ENCODE measurements at regions not wholly inside any gene's neighbourhood (a gene's known extent, or its start where the extent isn't known, plus 50 kb on each side); places are given as distances from the start of the nearest gene placed in this dataset.

DNA sequence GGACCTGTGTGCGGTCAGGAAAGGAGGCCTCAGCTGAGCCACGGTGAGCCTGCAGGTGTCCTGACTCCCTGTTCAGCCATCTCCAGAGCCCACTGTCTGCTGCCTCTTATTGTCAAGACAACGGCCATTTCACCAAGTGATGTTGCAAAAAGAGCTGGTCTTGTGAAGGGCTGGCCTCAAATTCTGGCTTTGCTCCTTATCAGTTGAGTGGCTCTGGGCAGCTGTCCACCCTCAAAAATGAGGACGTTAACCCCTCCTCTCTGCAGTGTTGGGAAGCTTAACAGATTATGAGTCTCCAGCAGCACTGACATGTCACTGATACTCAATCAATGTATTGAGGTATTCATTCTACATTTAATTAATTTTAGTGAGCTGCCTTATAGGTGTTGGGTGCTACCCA, 171.1 kb upstream of the TOX3 start:
- no peak overlapping the region for H3K4me3 ChIP-seq
- ChIA-PET SMC1A (ENCODE audit: uncharacterized antibody, unreplicated experiment) (no interaction called here), POLR2A (no interaction called here), RAD21 (ENCODE audit: unreplicated experiment) (no interaction called here), CTCF (interaction anchor here (0.6 kb wide), 1 partner anchor 1063 kb away, joined by 3 read pairs; no protein-coding TSS in a partner anchor)
- H3K4me1 ChIP-seq (ENCODE audit: control insufficient read depth, insufficient read depth, low read length): no peaks in the 10 kb centered on the region
- H3K9me3 ChIP-seq (replicated peaks; ENCODE audit: control insufficient read depth, insufficient read depth, low read length): no peaks in the 10 kb centered on the region
- no peak overlapping the region for H3K4me2 ChIP-seq (ENCODE audit: control insufficient read depth, insufficient read depth)
- no peak overlapping the region for H3K9ac ChIP-seq (ENCODE audit: control insufficient read depth, insufficient read depth, low read length)
- H2AFZ ChIP-seq (ENCODE audit: control insufficient read depth, low read depth, low read length): no peak overlapping the region
- no peak for DNase-seq (ENCODE audit: low read depth, low spot score)
- in situ Hi-C loops (cut with MboI) (no loop called here), intact Hi-C loops (cut with micrococcal nuclease; ENCODE audit: unreplicated experiment) (no loop called here)
- no peaks in the 10 kb centered on the region for H3K27me3 ChIP-seq (replicated peaks in 1 of 2; ENCODE audit: control insufficient read depth in 2 of 2, insufficient read depth in 2 of 2, low read length in 1 of 2)
- no peaks in the 10 kb centered on the region for H4K20me1 ChIP-seq (ENCODE audit: control insufficient read depth, insufficient read depth)
- no peak for ATAC-seq
- H3K36me3 ChIP-seq (ENCODE audit: control insufficient read depth in 2 of 2, insufficient read depth in 2 of 2, low read length in 1 of 2): no peaks in the 10 kb centered on the region
- H3K79me2 ChIP-seq (ENCODE audit: control insufficient read depth, insufficient read depth, low read length): no peaks in the 10 kb centered on the region
- H3K27ac ChIP-seq (ENCODE audit: control insufficient read depth, insufficient read depth): no peak overlapping the region
- WGBS (ENCODE audit: insufficient coverage, insufficient replicate concordance, low lambda C conversion rate, missing lambda C conversion rate): 28% methylated on average over 4 of the region's 4 CpGs
- no peak for FAIRE-seq
- no peak for TF ChIP-seq POLR2AphosphoS5 (IDR thresholded peaks at IDR 0.05; ENCODE audit: low read length)
- TF ChIP-seq, protein P1, sequence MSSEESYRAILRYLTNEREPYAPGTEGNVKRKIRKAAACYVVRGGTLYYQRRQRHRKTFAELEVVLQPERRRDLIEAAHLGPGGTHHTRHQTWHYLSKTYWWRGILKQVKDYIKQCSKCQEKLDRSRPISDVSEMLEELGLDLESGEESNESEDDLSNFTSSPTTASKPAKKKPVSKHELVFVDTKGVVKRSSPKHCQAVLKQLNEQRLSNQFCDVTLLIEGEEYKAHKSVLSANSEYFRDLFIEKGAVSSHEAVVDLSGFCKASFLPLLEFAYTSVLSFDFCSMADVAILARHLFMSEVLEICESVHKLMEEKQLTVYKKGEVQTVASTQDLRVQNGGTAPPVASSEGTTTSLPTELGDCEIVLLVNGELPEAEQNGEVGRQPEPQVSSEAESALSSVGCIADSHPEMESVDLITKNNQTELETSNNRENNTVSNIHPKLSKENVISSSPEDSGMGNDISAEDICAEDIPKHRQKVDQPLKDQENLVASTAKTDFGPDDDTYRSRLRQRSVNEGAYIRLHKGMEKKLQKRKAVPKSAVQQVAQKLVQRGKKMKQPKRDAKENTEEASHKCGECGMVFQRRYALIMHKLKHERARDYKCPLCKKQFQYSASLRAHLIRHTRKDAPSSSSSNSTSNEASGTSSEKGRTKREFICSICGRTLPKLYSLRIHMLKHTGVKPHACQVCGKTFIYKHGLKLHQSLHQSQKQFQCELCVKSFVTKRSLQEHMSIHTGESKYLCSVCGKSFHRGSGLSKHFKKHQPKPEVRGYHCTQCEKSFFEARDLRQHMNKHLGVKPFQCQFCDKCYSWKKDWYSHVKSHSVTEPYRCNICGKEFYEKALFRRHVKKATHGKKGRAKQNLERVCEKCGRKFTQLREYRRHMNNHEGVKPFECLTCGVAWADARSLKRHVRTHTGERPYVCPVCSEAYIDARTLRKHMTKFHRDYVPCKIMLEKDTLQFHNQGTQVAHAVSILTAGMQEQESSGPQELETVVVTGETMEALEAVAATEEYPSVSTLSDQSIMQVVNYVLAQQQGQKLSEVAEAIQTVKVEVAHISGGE (CRISPR knock-in tag; IDR thresholded peaks at IDR 0.05): no peak
- no peak for TF ChIP-seq STAT3 (IDR thresholded peaks at IDR 0.05; ENCODE audit: low read depth, low read length)
- TF ChIP-seq MEF2B (IDR thresholded peaks at IDR 0.05; ENCODE audit: partially characterized antibody, poor library complexity, severe bottlenecking): no peak
- TF ChIP-seq HCFC1 (IDR thresholded peaks at IDR 0.05; ENCODE audit: low read length): no peak
- no peak for TF ChIP-seq ZBED1 (IDR thresholded peaks at IDR 0.05; ENCODE audit: borderline replicate concordance)
- TF ChIP-seq STAT1 (conservative IDR thresholded peaks at IDR 0.05): no peak
- TF ChIP-seq, protein P2, sequence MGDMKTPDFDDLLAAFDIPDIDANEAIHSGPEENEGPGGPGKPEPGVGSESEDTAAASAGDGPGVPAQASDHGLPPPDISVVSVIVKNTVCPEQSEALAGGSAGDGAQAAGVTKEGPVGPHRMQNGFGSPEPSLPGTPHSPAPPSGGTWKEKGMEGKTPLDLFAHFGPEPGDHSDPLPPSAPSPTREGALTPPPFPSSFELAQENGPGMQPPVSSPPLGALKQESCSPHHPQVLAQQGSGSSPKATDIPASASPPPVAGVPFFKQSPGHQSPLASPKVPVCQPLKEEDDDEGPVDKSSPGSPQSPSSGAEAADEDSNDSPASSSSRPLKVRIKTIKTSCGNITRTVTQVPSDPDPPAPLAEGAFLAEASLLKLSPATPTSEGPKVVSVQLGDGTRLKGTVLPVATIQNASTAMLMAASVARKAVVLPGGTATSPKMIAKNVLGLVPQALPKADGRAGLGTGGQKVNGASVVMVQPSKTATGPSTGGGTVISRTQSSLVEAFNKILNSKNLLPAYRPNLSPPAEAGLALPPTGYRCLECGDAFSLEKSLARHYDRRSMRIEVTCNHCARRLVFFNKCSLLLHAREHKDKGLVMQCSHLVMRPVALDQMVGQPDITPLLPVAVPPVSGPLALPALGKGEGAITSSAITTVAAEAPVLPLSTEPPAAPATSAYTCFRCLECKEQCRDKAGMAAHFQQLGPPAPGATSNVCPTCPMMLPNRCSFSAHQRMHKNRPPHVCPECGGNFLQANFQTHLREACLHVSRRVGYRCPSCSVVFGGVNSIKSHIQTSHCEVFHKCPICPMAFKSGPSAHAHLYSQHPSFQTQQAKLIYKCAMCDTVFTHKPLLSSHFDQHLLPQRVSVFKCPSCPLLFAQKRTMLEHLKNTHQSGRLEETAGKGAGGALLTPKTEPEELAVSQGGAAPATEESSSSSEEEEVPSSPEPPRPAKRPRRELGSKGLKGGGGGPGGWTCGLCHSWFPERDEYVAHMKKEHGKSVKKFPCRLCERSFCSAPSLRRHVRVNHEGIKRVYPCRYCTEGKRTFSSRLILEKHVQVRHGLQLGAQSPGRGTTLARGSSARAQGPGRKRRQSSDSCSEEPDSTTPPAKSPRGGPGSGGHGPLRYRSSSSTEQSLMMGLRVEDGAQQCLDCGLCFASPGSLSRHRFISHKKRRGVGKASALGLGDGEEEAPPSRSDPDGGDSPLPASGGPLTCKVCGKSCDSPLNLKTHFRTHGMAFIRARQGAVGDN (IDR thresholded peaks at IDR 0.05): no peak
- no TSS peak for BruUV-seq (replicated peaks)

All from GM12878 (cell line).